GM12891 (cell line): ENCODE measurements at regions not wholly inside any gene's neighbourhood (a gene's known extent, or its start where the extent isn't known, plus 50 kb on each side); places are given as distances from the start of the nearest gene placed in this dataset.

Experiments
- POLR2A ChIP-seq: IDR thresholded peaks from 2 replicates; pipeline ENCODE4 v1.6.1; 2011; ENCODE audit warnings: low read depth, low read length, control low read depth
- POLR2AphosphoS5 ChIP-seq: IDR thresholded peaks from 2 replicates; pipeline ENCODE4 v1.6.1; 2011; ENCODE audit warnings: low read depth, low read length, control low read depth

- TF ChIP-seq POLR2A = no peak
- TF ChIP-seq POLR2AphosphoS5 = no peak
Observed at GRCh38 chr3:40873476-40873875, 325.8 kb upstream of the CTNNB1 start.
